ENCODE measurements at regions not wholly inside any gene's neighbourhood (a gene's known extent, or its start where the extent isn't known, plus 50 kb on each side); places are given as distances from the start of the nearest gene placed in this dataset.

DNA sequence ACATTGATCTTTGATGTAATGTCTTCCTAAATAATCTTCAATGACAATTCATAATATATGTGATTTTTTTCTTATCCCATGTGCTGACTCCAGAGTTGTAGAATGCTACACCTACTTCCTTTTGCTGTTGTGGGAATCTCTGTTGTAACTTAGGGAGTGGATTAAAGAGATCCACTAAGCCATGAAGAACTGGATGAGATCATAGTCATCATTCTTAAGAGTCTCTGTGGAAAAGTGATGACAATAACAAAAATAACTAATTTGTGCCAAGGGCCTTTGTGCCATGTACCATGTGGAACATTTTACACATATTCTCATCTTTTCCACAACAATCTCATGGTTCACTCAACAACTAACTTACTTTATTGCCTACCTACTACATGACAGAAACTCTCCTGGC is 162.9 kb upstream of the PDZRN3 start:
- no peak for DNase-seq

DNA sequence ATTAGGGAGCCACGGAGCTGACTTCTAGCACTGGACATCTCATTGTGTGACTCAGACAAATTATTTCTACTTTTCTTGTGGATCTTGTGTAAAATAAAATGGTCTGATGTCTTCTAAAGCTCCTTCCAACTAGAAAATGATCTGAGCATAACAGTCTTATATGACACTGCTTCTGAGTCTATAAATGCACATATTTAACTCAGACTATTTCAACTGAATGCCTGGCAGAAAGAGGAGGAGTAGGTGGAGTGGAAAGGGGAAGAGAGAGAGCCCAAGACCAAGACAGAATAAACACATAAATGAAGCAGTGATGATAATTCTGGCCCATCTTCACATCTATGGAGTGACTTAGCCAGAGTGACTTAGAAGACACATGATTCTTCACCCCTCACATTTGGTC is 162.3 kb upstream of the PDZRN3 start:
- DNase-seq, result no peak

DNA sequence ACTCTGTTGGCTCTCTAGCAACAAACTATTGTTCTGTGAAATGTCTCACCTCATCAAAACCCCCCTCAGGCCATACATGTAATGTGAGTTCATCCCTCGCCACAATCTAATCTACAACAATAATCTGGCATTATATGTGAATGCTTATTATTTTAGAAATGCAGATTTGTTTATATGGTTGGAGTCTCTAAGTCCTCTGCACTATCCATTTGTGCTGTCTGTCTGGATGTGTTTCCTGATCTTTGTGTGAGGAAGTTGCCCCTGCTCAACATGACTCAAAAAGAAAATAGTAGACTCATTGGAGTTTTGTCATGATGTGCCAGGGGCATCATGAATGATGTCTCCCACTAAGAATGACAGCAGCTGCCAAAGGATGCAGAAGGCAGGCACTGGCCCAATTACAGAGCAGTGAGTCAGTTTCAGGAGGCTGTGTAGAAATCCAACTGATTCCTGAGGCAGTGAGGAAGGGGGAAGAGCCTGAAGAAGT is 161.6 kb upstream of the PDZRN3 start:
- peak; percentile 19 for DNase-seq

DNA sequence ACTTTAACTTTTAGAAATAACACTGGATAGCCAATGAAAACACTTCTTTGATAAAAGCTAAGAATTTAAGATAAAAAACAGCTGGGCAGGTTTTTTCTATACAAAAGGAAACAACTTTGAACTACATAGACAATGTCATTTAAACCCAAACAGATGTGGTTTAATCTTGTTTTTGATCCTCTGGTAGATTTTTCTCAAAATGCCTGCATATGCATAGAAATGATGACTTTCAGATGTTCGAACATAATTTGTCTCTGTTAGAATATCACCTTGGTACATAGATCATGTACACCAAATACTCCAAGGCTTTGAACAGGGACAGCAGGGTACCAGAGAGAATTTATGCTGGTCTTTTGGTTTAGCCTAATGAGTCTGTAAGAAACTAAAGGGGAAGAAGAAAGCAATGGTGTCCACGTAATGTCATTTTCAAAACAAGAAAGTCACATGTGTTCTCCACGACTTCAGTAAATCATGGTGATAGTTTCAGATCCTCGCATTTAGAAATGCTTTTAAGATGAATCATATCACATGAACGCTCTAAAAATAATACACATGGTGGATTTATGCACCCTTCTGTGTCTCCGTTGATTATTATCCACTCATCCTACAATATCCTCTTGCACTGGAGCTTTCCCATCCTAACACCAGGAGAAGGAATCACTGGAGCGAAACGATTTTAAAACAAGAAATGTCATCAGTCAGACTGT is 160.1 kb upstream of the PDZRN3 start:
- peak; percentile 52 for DNase-seq

DNA sequence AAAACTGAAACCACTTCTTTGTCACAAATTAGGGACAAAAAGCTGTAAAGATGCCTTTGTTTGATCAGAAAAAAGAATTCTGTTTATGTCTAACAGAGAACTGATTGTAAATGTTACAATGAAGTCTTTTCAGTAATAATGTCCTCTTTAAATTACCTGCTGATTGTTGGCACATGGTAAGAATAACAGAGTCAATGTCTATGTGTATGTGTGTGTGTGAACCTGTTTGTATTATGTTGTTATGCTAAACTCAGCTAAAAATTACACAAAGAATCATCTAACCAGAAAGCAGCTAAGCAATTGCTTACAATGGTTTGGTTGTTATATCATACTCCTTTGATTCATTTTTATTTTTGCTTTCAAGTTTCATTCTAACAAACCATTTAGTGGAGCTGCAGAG is 159.1 kb upstream of the PDZRN3 start:
- no peak for DNase-seq

DNA sequence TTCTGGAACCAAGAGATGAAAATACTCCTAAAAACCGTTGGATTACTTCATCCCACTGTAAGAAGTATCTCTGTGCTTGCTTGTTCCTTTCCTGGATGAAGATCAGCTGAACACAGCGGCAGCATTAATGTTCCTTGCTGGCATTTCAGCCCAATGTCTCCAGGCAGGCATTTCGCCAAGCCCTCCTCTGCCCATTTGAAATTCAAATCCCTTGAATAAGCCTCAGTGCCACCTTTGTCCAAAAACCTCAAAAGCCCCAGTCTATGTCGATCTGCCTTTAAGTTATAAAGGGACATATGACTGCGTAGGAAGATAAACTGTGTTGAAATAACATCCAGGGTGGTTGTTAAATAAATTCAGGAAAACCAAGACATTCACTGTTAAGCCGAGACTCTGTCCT is 156.8 kb upstream of the PDZRN3 start:
- DNase-seq, result no peak

DNA sequence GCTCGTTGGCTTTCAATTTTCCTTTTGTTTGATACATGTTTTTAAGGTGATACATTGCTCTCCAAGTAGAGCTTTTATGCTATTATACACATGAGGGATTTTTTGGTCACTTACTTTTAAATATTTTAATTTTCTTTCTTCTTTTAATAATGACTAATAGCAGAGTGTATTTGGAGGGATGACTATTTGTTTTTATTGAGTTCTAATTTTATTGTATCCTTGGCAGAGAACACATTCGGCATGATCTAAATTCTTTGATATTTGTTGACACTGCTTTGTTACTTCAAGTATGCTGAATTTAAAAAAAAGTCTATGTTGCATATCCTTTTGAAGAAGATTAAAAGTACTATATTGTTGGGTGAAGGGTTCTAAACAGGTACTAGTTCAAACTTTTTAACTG is 149.9 kb upstream of the PDZRN3 start:
- DNase-seq, result no peak

DNA sequence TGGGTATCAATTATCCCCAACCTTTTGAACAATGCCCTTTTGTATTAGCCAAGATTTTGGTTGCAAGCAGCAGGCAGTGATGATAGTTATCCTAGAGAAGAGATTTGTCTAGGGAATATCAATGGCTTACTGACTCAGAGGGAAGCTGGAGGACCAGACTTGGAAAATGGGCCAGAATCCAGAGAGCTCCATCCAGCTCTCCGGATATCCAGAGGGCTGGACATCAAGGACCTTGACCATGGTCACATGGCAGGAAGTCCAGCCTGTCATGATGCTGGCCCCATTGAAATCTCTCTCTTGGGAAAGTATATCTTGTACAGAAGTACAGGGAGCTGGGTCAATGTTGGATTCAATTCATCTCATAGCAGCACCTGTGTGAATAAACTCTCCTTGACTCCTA is 148.5 kb upstream of the PDZRN3 start:
- DNase-seq, result no peak

DNA sequence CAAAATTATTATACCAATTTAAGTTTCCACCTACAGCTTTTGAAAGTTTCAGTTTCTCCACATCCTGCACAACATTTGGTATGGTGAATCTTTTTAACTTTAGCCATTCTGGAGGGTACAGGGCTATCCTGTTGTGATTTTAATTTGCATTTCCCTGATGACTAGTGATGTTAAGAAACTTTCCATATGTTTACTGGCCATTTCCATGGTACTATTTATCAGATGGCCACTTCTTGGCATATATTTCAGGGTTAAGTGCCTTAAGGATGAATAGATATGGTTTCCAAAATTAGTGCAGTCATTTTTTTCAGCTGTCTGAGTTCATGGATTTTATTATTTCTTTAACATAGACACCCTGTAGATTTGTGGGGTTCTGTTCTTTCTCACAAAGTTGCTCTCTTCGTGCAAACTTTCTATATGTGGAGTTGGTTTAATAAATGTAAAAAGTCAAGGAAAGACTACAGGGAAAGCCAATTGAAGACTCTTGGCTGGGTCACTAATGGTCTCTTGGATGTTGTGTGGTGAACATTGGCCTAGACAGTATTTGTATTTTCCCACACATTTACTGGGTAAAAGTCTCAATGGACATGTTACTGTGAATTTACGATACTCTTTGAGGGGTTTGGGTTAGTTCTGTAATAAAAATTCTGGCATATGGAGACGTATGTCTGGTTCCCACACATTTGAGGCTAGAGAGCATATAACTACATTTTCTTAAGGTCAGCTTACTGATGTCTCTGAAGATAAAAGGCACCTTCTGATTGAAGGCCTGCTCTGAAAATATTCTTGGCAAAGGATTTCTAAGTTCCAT is 147.5 kb upstream of the PDZRN3 start:
- DNase-seq, result peak; percentile 56

DNA sequence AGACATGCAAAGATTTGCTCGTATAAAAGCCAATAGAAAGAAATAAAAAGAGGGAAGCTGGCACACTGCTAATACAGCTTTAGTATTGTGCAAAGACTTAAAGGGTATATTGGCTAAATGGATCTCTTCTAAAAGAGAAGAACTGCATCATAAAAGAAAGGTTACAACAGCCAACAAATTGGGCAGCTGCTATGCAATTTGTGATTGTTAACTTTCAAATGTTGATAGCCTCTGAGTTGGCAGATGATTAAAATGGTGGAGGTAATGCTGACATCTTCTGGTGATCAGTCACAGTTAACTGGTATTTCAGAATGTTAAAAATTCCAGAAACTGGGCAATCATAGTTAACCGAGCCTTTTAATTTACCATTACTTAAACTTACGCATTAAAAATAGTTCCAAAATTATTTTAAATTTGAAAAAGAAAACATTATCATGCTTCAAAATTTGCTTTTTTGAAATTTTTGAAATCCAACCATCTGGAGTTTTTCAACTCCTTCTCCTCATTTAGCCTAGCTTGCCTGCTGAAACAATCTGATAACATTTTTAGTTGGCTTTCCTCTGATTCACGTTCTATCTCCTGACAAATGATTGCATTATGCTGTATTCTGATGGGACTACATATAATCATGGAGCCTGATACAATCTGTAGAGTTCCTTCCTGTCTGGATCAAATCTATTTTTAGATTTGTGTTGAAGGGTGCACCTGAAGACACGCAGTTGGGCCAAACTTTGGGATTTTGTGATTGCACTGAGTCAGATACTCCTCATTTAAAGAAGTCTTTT is 144.0 kb upstream of the PDZRN3 start:
- DNase-seq, result no peak

DNA sequence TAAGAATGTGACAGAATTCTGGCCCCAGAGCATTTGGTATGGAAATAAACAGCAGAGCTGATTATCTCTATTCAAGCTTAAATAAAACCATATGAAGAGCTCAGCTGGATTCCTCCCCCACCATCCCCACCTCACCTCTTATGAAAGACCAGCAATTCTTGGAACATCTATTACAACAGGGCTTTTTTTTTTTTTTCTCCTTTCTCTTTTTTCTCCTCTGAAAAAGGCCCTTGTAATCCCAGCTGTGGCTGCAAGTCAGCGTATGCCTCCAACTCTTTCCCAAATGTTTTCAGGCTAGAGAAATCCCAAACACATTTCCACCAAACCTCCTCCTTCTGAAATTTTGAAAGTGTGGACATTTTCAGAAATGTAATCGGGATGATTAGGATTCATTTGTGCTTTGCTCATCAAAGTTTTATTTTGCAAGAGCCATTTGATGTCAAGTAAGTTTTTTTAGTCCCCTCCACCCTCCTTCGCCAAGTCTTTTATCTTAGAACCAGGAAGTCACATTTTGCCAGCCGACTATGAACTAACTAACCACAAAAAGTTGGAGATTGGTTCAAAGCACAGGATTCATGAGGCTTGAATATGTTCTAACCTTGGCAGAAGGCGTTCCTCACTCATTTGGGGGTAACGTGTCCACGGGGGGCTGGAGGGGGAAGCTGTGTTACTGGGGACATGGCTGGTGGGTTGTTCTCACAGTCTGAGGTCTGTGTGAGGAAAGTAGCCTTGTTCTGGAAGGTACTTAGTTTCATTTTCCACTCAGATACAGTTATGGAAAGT is 142.0 kb upstream of the PDZRN3 start:
- peak; percentile 96 for DNase-seq

DNA sequence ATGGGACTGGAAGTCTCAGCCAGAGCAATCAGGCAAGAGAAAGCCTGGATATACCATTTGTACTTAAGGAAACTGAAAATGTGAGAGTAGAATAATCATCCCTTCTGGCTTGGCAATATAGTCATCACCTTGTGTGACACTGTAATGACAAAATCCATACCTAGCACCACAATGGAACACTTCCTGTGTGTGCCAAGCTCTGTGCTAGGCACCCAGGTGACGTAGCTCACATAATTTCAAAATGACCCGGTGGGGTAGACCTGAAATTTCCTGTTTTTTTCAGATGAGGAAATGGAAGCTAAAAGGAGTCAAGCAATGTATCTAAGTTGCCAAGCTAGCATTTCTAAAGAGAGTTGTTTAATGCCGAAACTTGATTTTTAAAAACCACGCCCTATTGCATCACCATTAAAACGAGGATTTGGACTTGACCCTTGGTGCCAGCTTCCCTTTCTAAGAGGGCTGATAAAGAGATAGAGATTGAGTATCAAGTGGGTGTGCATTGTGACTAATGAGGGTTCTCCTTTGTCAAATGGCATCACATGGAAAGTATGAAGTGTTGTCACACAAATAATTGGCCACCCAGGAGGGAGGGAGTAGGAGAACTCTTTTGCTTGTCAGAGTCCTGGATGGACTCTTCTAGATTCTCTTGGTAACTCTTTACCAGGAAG is 141.3 kb upstream of the PDZRN3 start:
- no peak for DNase-seq

DNA sequence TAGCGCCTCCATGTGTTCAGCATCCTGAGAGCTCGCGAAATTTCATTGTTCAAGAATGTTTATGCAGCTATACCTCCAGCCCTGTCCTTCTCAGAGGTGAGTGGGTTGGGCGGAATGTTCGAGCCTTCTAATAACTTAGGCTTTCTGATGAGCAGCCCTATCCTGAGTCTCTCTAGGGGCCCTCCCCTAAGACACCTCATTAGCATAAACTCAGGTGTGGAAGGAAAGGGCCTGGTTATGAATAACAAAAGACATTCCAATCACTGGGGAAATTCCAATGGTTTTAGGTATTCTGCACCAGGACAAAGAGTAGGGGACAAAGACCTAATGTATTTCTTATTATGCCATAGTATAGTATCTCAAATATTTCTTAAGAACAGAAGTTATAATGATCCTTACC is 138.1 kb upstream of the PDZRN3 start:
- DNase-seq, result no peak

DNA sequence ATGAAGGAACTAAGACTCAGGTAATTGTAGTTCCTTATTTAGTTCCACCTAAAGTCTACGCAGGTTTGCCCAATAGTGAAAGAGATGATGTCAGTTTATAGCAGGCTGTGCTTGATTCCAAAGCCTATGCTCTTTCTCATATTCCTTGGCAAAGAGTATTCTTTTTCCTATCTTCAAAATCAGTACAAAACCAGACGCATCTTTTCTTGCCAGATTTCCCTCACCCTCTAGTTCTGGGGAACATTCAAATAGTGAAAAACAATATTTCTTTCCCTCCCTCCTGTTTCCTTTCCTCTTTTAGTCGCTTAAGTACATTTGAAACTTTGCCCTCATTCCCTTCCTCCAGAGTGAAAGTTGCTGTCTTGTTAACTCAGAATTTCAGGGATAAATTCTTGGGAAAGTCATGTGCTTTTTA is 134.6 kb upstream of the PDZRN3 start:
- DNase-seq, result peak; percentile 97

DNA sequence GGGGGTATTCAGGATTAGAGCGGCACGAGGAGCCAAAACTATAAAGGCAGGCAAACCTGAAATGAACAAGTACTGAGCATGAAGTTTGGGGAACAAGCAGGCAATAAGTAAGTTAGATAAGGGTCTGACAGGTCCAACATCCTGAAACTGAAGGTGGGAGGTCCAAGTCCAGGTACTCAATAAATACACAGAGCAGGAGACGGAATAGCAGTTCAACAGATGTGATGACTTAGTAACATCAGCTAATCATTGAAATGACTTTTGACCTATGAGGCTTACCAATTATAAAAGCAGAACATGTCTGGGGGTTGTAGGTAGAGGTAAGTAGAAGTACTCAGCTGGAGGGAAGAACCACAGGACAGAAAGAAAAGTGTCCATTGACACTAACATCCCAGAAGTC is 132.8 kb upstream of the PDZRN3 start:
- DNase-seq, result no peak

DNA sequence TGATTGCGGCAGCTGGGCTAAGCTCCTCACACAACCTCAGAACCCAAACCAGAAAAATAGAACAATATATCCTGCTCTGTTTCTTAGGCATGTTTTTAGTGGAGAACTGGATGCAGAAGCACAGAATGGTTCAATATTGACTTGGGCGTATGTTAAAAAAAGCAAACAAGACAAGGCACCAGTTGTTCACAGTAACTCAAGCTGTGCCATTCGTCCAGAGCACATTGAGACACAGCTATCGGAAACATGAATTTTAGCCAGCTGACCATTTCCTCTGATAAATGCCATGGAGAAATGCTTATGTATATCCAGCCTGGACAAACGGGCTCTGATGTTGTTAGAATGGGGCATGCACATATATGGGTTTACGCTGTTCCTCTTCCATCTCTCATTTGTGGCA is 129.2 kb upstream of the PDZRN3 start:
- DNase-seq, result no peak

DNA sequence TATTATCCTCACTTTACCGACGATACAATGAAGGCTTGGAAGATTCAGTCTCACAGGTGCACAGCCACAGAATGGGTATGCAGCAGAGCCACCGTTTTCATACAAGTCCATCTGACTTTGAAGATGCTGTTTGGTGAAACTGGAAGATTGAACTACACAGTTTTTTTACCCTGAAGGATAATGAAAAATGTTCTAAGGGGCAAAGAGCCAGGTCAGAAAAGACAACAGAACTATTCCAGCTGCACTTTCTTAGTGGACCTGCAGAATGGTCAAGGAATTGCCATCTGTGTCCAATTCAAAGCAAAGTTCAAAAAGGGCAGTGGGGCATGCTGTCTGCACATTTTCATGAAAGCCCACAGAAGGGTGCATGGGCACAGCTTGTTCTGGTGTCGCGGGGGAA is 127.6 kb upstream of the PDZRN3 start:
- DNase-seq, result no peak

DNA sequence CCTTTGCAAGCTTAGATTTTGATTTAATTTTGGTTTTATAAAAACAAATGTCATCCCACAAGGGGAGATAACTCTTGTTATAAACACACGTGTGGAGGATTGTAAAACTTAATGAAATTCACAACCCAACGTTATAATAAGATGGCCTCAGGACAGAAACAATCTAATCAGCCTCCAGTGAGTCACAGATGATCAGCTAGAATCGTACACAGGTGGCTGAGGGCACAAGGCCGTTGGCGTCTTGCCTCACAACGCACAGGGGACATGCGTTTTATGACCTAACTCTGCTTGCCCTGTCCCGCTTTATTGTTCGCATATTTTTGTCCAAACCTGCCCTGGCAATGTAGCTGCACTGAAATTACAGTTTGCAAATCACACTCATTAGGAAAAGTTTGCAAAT is 121.9 kb upstream of the PDZRN3 start:
- peak; percentile 55 for DNase-seq

DNA sequence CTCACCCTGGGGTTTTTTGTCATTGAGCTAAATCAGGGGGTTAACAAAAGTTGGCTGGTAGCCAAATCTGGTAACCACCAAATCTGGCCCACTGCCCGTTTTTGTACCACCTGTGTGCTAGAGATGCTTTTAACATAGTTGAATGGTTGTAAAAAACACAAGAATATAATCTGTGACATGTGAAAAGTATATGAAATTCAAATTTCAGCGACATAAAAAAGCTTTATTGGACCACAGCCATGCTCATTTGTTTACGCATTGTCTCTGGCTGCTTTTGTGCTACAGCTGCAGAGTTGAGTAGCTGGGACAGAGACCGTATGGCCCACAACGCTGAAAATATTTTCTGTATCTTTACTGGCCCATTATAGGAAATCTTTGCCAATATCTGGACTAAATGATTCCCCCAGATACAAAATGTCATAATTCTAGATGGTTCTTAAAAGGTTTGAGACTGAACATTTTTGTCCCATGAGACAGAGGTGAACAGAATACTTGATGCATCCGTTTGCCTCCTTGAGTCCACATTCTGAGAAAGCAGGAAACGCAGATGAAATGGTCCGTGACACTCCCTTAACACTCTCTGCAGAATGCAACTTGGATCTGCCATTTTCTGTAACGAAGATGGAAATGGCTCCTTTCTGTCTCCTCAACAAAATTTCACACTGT is 120.9 kb upstream of the PDZRN3 start:
- DNase-seq, result peak; percentile 93

DNA sequence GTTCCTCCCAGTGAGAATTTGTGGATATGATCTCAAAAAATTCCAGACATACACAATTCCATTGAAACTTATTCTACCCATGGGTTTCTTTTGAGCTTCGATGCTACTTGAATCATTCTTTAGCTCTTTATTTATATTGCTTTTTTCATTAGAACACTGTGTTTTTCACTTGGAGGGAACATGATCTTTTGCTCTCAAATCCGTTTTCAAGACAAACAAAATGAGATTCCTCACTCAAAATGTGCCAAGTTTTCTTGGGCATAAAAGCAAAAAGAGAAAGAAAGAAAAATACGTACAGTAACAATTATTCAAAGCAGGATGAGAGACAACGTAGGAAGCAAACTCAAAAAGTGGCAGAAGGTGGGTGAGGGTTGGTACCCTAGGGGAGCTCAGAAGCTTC is 118.8 kb upstream of the PDZRN3 start:
- DNase-seq, result no peak

Data from skin of body (tissue), 1 donor.